Ramos (cell line): ENCODE measurements at regions not wholly inside any gene's neighbourhood (a gene's known extent, or its start where the extent isn't known, plus 50 kb on each side); places are given as distances from the start of the nearest gene placed in this dataset.
"Not testable (repeated sequence)": the region's sequence is repeated elsewhere in the genome, so short reads cannot be mapped to it uniquely, and the experiment has no call there.

Experiments used
- in situ Hi-C: fragments of 300-500 bp; cut with MboI; formaldehyde crosslinking; loops from one replicate; pipeline ENCODE4 v1.14.3; 2022; ENCODE audit warnings: low sequenced_read_pairs; ENCODE audit not compliant: unreplicated experiment

DNA sequence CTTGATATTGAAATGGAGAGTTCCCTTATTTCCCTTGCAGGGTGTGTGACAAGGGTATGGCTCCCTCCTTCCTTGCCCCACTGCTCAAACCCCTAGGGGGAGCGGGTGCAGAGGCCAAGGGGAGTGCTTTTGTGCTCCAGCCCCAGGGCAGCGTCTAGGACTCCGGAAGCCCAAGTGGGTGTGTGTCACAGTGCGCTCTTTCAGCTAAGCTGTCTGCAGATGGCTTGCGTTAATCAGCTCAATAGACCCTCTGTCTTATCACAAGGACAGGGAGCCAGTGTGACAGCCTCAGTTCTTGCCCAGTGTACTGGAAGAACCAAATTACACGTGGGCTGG lies 523.6 kb upstream of the LMCD1 start:
- in situ Hi-C loops: no loop called here

DNA sequence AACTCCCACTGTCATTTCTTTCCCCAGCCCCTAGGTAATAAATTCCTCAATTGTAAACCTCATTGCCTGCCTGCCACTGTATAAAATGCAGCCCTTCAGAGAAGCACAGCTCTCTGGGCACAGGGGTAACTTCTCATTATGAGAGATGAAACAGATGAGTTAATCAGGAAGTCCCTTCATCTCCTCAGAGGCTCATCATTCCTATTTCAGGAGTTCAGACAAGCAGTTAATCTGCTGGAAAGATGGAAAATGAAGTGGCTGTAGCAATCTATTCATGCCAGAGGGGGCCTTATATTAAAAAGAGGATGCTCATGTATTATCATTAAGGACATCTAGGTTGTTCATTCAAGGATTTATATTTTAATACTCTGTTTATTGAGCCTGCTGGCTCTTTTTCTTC lies 519.5 kb upstream of the LMCD1 start:
- in situ Hi-C loops: no loop called here

DNA sequence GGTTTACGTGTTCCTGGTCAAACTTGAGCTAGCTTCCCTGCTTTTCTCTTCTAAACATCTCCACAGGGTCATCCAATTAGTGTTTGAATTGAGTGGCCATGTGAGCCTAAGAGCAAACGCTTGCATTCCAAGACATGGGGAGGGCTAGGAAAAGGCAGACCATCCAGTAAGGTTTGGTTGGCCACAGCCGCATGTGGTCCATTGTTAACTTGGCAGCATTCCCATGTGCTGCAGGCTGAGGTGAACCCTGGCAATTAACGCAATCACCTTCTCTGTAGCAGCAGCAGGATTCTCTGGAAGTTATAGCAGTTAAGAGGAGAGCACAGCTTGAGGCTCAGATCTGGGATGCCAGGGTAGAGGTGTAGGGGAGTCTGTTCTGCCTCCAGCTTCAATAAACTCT lies 502.2 kb upstream of the LMCD1 start:
- in situ Hi-C loops: no loop called here

DNA sequence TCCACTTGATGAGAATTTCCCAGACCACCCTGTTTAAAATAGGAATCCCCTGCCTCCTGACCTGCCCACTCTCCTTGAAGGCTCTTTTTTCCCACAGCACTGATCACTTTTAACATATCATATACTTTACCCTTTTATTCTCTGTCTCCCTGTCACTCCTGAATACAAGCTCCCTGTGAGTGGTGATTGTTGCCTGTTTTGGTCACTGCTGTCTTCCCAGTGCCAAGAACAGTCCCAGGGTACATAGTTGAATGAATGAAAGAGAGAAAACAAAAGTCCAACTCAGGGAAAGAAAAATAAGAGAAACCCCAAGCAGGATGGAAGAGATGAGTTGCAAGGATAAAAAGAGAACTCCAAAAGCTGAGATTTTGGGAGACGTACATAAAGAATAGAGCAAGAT lies 500.3 kb upstream of the LMCD1 start:
- in situ Hi-C loops: no loop called here

DNA sequence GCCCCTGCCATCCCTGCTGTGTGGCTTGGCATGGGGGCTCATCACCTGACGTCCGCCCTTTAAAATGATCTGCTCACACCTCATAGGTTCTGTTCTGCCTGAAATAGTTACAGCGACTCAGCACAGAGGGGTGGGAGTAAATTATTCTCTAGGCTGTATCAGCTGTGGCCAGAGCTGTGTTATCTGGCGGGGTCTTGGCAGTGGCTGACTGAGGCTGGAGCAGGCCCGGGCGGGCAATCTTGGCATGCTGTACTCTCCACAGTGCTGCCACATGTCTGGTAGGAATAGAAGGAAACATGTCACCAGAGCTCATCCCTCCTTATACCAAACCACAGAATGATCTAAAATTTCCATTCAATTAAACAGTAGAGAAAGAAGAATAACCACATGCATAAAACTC lies 499.9 kb upstream of the LMCD1 start:
- in situ Hi-C loops: no loop called here

DNA sequence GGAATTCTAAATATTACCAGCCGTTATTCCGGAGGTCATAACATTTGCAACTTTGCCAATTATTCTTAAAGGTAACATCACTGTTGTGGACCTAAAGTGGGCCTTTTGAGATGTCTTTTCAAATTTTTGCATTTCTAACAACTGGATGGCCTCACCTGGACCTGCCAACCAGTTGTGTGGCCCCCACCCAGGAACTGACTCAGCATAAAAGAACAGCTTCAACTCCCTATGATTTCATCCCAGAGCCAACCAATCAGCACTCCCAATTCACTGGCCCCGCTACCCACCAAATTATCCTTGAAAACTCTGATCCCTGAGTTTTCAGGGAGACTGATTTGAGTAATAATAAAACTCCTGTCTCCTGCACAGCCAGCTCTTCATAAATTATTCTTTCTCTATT lies 489.7 kb upstream of the LMCD1 start:
- in situ Hi-C loops: no loop called here

DNA sequence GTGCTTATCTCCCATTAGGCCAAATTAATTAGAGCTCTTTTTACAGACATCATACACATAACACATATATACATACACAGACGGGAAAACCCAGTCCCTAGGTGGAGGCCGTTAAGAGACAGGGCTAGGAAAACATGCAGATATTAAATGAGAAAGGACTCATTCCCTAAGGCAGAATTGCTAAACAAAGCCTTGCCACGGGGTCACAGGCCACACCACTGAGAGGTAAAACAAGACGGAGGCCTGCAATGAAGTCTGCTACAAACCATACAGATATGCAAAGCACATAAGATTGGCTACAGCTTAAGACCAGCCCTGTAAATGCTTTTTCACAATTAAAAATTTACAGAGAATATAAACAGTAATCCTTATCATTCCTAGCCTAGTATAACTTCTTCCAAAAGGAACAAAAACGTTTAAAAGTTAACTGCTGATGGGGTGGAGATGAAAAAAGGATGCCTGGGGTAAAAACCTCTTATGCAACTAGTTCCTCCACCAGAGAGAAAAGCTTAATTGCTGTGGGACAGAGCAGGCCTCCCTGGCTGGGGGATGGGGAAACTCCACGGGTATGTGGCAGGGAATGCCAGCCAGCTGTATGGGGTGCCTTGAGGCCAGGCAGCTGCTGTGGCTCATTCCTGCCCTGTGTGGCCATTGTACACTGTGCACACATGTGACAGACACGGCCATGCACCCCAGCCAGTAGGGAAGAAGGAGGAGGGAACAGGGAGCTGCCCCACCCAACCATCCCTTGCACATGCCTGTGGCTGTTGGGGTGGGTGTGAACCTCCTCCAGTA lies 481.4 kb upstream of the LMCD1 start:
- in situ Hi-C loops: no loop called here

DNA sequence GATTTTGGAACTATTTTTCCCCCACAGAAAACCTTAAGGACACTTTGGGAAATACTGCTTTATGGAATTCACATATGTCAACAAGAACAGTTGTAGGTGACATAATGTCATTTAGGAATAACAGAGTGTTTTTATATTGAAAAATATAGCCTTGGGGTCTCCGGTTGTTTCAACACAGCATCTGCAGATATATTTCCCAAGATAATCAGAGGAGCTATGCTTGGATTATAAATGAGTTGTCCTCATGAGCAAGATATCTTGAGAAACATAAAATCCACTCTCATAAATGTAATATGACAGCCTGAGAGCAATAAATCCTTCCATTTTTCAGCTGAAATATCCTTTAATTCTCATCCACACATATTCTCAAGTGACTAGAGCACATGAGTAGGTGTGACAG lies 473.7 kb upstream of the LMCD1 start:
- in situ Hi-C loops: no loop called here

DNA sequence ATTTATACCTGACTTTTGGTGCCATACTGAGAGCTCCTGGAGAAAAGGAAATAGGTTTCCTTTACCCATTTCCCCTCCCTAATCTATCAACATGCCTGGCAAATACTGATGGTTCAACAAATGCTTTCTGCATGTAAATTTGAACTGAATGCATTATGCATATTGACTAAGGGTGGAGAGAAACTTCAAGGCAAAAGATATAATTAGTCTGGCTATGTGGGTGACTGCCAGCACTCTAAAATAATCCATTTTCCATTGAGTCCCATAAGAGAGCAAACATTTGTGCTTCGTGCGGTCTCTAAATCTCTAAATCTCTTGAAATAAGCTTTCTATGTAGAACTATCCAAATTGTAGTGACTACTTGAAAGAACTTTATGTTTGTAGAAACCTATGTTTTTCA lies 451.3 kb upstream of the LMCD1 start:
- in situ Hi-C loops: no loop called here

DNA sequence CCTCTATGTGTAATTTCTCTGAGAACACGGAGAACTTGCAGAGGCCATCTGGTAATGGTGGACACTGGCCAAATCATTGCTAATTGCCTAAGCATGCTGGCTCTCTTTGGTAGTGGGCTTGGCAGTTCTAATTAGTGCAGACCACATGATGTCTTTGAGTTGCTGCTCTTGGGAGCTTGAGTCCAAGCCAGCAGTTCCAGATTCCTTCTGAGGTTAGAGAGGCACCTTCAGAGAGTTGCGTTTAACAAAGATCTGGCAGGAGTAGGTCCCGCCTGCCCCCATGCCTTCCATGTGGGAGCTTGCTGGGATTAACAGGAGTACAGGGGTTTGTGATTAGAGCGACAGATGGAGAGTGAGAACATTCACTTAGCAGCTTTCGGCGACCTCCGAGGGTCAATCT lies 449.0 kb upstream of the LMCD1 start:
- in situ Hi-C loops: no loop called here

DNA sequence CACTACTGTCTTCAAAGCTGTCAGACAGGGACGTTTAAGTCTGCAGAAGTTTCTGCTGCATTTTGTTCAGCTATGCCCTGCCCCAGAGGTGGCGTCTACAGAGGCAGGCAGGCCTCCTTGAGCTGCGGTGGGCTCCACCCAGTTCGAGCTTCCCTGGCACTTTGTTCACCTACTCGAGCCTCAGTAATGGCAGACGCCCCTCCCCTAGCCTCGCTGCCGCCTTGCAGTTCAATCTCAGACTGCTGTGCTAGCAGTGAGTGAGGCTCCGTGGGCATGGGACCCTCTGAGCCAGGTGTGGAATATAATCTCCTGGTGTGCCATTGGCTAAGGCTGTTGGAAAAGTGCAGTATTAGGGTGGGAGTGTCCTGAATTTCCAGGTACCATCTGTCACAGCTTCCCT lies 433.5 kb upstream of the LMCD1 start:
- in situ Hi-C loops: not testable (repeated sequence)

DNA sequence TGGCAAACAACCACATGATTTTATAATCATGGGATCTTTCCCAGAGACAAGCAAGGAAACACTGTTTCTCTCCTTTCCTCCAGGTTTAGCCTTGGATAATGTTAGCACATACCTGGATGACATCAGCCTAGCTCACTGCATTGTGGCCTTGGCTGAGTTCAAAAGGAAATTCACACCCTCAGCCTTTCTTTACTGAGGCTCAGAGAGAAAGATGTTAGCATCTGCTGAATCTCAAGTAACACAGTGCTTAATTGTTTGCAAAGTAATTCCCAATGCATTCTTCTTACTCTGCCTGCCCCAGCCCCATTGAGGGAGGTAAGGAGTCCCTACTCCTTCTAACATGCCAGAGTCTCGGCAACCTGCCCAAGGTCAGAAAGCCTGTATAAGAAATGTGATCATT lies 432.2 kb upstream of the LMCD1 start:
- in situ Hi-C loops: no loop called here

DNA sequence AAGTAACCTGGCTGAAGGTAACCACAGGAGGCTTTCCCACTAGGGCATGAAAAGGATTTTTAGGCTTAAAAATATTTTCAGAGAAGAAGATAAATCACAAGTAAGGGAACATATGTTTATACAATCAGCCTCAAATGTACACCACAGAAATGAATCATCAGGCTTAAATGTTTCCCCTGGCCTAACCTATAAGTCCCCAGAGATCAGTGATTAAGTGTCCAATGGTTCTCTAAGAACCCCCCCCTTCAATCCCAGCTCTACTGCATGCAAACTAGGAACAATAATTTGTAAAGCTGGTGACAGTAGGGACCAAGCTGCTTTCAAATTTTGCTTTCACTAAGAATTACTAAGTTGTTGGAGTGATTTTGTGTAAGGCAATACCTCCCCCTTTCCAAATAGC lies 431.6 kb upstream of the LMCD1 start:
- in situ Hi-C loops: no loop called here

DNA sequence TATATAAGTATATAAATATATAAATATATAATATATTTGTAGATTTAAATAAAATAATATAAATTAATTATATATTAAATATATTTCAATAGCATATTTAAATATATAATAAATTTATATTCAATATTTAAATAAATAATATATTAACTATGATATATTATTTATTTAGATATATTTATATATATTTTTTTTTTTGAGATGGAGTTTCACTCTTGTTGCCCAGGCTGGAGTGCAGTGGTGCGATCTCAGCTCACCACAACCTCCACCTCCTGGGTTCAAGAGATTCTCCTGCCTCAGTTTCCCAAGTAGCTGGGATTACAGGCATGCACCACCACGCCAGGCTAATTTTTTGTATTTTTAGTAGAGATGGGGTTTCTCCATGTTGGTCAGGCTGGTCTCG lies 426.9 kb upstream of the LMCD1 start:
- in situ Hi-C loops: not testable (repeated sequence)

DNA sequence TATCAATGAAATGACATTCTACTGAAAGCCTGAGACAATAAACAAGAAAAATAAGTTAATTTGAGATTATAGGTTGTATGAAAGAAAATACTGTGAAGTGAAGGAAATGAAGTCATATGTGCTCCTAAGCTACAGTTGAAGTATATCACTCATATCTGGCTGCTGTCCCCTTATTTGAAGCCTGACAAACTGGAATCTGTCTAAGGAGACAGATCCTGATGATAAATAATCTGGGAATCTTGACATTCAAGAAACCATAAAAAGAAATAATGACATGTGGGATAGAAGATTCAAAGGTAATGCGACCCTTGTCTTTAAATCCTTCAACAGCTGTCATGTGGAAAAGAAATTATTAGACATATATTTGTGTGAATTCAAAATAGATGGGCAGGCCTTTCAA lies 424.5 kb upstream of the LMCD1 start:
- in situ Hi-C loops: no loop called here

DNA sequence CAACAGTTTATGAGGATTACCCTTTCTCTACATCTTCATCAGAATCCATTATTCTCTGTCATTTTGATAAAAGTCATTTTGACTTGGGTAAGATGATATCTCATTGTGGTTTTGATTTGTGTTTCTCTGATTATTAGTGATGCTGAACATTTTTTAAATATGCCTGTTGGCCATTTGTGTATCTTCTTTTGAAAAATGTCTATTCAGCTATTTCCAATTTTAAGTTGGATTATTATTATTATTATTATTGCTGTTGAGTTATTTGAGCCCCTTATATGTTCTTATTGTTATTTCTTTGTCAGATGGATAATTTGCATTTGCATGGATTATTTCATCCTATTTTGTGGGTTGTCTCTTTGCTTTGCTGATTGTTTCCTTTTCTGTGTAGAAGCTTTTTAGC lies 421.2 kb upstream of the LMCD1 start:
- in situ Hi-C loops: no loop called here

DNA sequence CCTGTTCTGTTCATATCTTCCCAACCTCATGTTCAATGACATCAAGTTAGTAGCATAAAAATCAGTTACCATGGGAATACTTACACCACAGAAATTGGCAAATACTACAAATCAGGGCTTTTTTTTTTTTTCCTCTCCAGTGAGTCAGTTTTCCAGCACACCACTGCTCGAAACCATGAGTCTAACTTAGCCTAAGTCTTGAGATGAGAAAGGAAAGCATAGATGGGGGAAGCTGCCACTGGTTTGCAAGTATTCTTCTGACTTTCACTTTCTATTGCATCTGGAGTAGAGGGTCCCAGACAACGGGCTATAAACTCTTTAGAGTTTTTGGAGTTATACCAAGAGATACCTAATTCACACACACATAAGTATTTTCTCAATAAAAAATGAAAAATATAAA lies 416.1 kb upstream of the LMCD1 start:
- in situ Hi-C loops: no loop called here

DNA sequence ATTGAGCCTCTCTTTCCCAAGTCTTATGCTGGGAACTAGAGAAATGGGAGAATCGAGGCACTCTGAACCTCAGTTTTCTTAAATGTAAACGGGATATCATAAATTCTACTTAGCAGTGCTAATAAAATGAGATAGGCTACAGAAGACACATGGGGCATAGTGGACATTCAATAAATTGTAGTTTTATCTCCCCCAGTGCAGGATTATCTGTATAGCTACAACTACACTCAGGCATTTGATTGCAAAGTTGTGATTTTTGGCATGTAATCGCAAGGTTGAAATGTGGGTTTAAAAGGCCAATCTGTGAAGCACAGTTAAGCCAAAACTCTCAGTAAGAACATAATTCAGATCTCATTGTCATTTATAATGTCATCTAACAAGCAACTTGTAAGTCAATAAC lies 413.7 kb upstream of the LMCD1 start:
- in situ Hi-C loops: no loop called here

DNA sequence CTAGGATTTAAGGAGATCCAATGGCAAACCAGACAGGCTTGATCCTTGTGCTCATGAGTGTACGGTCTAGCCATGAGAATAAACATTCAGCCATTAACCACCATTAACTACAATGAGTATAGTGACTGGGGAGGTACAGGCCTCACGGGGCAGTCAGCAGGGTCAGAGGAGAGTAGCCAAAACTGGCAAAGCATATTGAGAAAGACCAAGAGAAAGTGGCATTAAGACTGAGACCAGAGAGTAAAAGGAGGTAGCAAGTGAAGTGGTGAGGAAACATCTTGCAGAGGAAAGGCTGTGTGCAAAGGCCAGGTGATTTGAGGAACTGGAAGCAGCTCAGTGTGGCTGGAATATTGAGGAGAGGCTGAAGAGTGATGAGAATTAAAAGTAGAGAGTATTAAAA lies 407.2 kb upstream of the LMCD1 start:
- in situ Hi-C loops: no loop called here

DNA sequence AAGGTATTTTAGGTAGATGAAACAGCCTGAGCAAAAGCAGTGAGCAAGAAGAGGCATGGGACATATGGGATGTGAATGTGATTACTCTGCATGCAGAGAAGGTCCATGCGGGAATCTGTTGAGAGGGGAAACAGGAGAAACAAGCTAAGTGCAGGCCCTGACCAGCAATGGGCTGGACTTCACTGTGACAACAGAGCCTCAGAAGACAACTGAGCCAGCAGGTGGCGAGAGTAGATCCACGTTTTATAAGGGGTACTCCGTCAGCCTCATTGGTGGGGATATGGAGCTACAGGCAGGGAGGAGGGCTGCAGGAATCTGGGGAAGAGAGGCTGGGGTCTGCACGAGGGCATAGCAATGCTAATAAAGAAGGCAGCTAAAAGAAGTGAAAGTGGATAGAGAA lies 405.9 kb upstream of the LMCD1 start:
- in situ Hi-C loops: no loop called here

DNA sequence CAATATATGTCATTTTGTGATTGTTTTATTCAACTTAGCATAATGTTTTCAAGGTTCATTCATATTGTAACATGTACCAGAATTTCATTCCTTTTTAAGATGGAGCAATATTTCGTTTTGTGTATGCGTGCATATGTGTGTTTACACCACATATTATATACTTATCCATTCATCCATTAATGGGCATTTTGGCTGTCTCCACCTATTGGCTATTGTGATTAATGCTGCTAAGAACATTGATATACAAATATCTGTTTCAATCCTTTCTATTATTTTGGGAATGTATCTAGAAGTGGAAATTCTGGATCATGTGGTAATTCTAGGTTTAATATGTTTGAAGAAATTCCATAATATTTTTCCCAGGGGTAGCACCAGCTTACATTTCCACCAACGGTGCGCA lies 403.9 kb upstream of the LMCD1 start:
- in situ Hi-C loops: no loop called here

DNA sequence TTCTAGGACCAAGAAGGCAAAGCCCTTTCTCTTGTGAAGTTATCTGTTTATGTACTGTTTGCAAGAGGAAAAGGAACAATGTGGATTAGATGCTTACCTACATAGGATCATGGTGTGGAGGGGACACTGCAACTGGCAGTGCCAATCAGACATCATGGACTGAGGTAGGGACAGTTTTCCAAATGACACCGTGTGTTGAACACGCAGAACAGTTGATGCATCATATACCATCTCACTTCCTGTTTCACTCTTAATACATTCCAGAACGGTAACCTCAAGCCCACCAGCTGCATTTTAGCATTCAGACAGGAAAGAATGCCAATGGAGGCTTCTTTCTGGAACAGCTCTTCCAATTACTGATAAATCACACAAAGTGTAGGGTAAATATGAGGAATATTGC lies 397.7 kb upstream of the LMCD1 start:
- in situ Hi-C loops: no loop called here

DNA sequence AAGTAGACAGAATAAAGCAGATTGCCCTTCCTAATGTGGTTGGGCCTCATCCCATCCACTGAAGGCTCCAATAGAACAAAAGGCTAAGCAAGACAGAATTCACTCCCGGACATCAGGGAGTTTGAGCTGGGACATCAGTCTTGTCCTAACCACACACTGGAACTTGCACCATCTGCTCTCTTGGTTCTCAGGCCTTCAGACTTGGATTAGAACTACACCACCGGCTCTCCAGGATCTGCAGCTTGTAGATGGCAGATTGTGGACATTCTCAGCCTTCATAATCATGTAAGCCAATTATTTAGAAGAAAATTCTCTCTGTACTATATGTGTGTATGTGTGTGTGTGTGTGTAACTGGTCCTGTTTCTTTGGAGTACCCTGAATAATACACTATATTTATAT lies 394.7 kb upstream of the LMCD1 start:
- in situ Hi-C loops: no loop called here
